Osteoblast (primary cell): ENCODE measurements at regions not wholly inside any gene's neighbourhood (a gene's known extent, or its start where the extent isn't known, plus 50 kb on each side); places are given as distances from the start of the nearest gene placed in this dataset.

Experiments used
- DNase-seq: peaks from one replicate; pipeline ENCODE4 v3.0.0; 2011; ENCODE audit warnings: low spot score, mixed read lengths; ENCODE audit not compliant: insufficient read length; ENCODE audit errors: missing footprints
- H2AFZ ChIP-seq: 2 replicates; pipeline ENCODE4 v1.6.0; 2011; ENCODE audit warnings: mild to moderate bottlenecking, low read length
- H3K27ac ChIP-seq: 2 replicates; pipeline ENCODE4 v1.5.1; 2011; ENCODE audit warnings: mild to moderate bottlenecking, low read depth, low read length, moderate library complexity
- H3K27me3 ChIP-seq: 2 replicates; pipeline ENCODE4 v1.6.0; 2012; ENCODE audit warnings: mild to moderate bottlenecking, control low read depth, inconsistent platforms, low read length, moderate library complexity; ENCODE audit not compliant: insufficient read depth
- H3K36me3 ChIP-seq: 2 replicates; pipeline ENCODE4 v1.5.1; 2011; ENCODE audit warnings: mild to moderate bottlenecking, low read length, control low read depth, moderate library complexity; ENCODE audit not compliant: insufficient read depth
- H3K4me1 ChIP-seq: 2 replicates; pipeline ENCODE4 v1.5.1; 2011; ENCODE audit warnings: mild to moderate bottlenecking, low read length, control low read depth, moderate library complexity; ENCODE audit not compliant: insufficient read depth
- H3K4me2 ChIP-seq: 2 replicates; pipeline ENCODE4 v1.6.0; 2011; ENCODE audit warnings: mild to moderate bottlenecking, low read length; ENCODE audit not compliant: insufficient read depth
- H3K4me3 ChIP-seq: fragments of 200-600 bp; sonication (generic); 3 replicates; pipeline ENCODE4 v1.5.1; 2012; ENCODE audit warnings: mild to moderate bottlenecking, low read length, inconsistent platforms; ENCODE audit not compliant: insufficient read depth
- H3K79me2 ChIP-seq: 2 replicates; pipeline ENCODE4 v1.6.0; 2012; ENCODE audit warnings: mild to moderate bottlenecking, low read length, control low read depth, inconsistent platforms; ENCODE audit not compliant: insufficient read depth
- H3K9me3 ChIP-seq: 2 replicates; pipeline ENCODE4 v1.5.1; 2011; ENCODE audit warnings: low read depth, low read length, control low read depth
- H4K20me1 ChIP-seq: 2 replicates; pipeline ENCODE4 v1.6.0; 2012; ENCODE audit warnings: mild to moderate bottlenecking, low read length, control low read depth; ENCODE audit not compliant: insufficient read depth
- CTCF ChIP-seq: IDR thresholded peaks from 2 replicates; pipeline ENCODE4 v1.5.1; 2011; ENCODE audit warnings: mild to moderate bottlenecking, low read depth, low read length, moderate library complexity; ENCODE audit errors: extremely low read depth

DNA sequence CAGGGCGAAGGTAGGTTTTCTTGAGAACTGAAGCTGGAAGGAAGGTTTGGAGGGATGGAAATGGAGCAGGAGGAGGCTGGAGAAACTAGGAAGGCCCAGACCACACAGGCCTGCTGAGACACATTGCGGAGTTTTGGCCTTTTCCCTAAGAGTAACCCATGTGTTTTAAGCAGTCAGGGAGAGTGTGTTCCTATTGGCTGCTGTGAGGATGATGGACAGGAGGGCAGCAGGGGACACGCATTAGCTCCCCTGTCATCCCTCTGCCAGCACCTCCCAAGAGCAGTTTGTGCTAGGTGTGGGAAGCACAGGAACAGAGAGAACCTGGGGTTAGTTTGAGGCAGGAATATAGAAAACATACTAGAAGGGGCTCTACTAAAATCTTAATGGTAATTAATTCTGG is 842.1 kb downstream of the TBC1D22A start:
- Histone ChIP-seq H3K27ac (no peak overlapping the region), H3K79me2 (no peaks in the 10 kb centered on the region), H3K9me3 (no peaks in the 10 kb centered on the region), H2AFZ (no peak overlapping the region), H3K36me3 (no peaks in the 10 kb centered on the region), H3K4me1 (no peaks in the 10 kb centered on the region), H3K4me3 (no peak overlapping the region), H3K4me2 (no peak overlapping the region), H3K27me3 (no peaks in the 10 kb centered on the region), H4K20me1 (no peaks in the 10 kb centered on the region)
- peak; percentile 41 for DNase-seq
- no peak for TF ChIP-seq CTCF

DNA sequence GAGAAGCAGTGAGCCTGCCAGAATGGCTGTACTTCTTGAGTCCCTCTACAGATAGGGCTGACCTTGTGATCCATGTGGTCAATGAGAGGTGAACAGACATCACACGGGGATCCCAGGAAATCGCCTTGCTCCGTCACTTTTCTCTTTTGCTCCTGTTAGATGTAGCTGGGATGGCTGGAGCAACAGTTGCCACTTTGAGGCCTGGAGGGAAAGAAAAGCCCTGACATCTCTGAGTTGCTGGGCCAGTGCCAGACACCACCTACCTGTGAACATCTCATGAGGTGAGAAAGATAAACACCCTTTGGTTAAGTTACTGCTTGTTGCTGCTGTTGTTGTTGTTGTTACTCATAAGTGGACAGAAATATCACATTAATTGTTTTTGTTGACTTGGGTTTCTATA is 840.3 kb downstream of the TBC1D22A start:
- Histone ChIP-seq H3K36me3 (no peaks in the 10 kb centered on the region), H3K79me2 (no peaks in the 10 kb centered on the region)

GRCh38 chr22:47601666-47602065 is 839.2 kb downstream of the TBC1D22A start:
- TF ChIP-seq CTCF: no peak
- no peak overlapping the region for H3K27ac ChIP-seq
- no peaks in the 10 kb centered on the region for H4K20me1 ChIP-seq
- DNase-seq: no peak
- no peaks in the 10 kb centered on the region for H3K27me3 ChIP-seq
- no peak overlapping the region for H3K4me2 ChIP-seq
- H3K9me3 ChIP-seq: no peaks in the 10 kb centered on the region
- H3K36me3 ChIP-seq: no peaks in the 10 kb centered on the region
- no peaks in the 10 kb centered on the region for H3K79me2 ChIP-seq
- no peak overlapping the region for H2AFZ ChIP-seq
- no peaks in the 10 kb centered on the region for H3K4me1 ChIP-seq
- H3K4me3 ChIP-seq: no peak overlapping the region

More for the DNA sequence above, 840.3 kb downstream of the TBC1D22A start:
- Histone ChIP-seq H3K9me3 (no peaks in the 10 kb centered on the region), H3K4me1 (no peaks in the 10 kb centered on the region), H3K27me3 (no peaks in the 10 kb centered on the region), H4K20me1 (no peaks in the 10 kb centered on the region), H3K27ac (no peak overlapping the region), H2AFZ (no peak overlapping the region), H3K4me3 (no peak overlapping the region), H3K4me2 (no peak overlapping the region)
- DNase-seq: no peak
- TF ChIP-seq CTCF: no peak

DNA sequence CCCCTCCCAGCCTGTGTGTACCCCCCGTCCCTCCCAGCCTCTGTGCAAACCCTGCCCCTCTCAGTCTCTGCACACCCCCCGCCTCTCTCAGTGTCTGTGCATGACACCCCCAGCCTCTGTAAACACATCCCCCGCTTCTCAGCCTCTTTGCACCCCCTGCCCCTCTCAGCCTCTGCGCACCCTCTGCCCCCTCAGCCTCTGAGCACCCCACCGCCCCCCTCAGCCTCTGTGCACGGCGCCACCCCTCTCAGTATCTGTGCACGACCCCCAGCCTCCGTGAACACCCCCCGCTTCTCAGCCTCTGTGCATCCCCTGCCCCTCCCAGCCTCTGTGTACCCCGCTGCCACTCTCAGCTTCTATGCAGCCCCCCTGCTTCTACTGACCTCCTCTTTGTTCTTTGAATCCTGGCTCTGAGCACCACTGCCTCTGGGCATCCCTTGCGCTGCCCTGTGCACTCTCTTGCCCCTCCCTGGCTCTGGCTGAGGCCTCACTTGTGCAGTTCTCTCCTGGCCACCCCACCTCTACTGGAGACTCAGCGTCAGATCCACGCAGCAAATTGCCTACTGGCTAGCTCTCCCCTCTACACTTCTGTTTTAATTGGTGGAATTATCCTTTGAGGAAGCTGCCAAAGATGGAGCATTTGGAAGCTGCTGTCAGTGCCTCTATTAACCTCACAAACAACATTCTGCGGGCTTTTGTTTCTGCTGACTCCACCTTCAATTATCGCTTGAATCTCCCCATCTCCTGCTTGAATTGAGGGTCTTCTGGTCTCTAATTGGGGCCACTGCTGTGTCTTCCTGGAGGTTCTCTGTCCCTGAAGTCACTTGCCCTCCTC is 838.6 kb downstream of the TBC1D22A start:
- Histone ChIP-seq H3K36me3 (no peaks in the 10 kb centered on the region), H3K4me1 (no peaks in the 10 kb centered on the region), H3K9me3 (peaks cover 1% of the 10 kb centered on the region), H3K79me2 (no peaks in the 10 kb centered on the region), H3K4me3 (no peak overlapping the region), H2AFZ (no peak overlapping the region), H4K20me1 (no peaks in the 10 kb centered on the region), H3K4me2 (no peak overlapping the region), H3K27ac (no peak overlapping the region), H3K27me3 (no peaks in the 10 kb centered on the region)
- no peak for TF ChIP-seq CTCF
- DNase-seq: peak; percentile 55
